ENCODE measurements at regions not wholly inside any gene's neighbourhood (a gene's known extent, or its start where the extent isn't known, plus 50 kb on each side); places are given as distances from the start of the nearest gene placed in this dataset.

DNA sequence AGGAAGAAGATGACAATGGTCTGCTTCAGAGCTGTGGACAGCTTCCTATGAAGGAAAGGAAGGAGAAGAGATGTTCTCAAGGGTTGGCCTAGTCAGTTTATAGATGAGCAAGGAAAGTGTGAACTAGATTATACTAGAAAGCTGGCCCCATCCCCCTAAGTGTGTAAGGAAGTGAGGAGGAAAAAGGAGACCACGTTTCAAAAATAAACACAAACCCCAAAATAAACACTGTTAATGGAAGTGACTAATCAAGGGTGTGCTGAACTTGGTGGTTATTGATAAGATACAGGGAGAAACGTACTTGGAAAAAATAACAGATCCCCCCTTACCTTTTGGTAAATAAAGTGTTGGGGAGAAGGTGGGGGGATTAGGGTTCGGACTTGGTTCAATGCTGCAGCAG lies 267.1 kb downstream of the SOX9 start:
- H3K27ac ChIP-seq (ENCODE audit: low read depth in 1 of 2, low read length in 2 of 2): no peak overlapping the region
- WGBS: 58% methylated on average over 3 of the region's 3 CpGs
- TF ChIP-seq FOXA2 (IDR thresholded peaks at IDR 0.05) (no peak), HNF4G (IDR thresholded peaks at IDR 0.05) (no peak), TAF1 (conservative IDR thresholded peaks at IDR 0.05) (no peak), NR2F2 (IDR thresholded peaks at IDR 0.05) (no peak), HNF4A (conservative IDR thresholded peaks at IDR 0.05) (no peak), EGR1 (IDR thresholded peaks at IDR 0.05; ENCODE audit: low read depth in 2 of 2) (no peak)
- TF ChIP-seq, protein P1, sequence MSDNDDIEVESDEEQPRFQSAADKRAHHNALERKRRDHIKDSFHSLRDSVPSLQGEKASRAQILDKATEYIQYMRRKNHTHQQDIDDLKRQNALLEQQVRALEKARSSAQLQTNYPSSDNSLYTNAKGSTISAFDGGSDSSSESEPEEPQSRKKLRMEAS (IDR thresholded peaks at IDR 0.05): no peak
- TF ChIP-seq, protein P2, sequence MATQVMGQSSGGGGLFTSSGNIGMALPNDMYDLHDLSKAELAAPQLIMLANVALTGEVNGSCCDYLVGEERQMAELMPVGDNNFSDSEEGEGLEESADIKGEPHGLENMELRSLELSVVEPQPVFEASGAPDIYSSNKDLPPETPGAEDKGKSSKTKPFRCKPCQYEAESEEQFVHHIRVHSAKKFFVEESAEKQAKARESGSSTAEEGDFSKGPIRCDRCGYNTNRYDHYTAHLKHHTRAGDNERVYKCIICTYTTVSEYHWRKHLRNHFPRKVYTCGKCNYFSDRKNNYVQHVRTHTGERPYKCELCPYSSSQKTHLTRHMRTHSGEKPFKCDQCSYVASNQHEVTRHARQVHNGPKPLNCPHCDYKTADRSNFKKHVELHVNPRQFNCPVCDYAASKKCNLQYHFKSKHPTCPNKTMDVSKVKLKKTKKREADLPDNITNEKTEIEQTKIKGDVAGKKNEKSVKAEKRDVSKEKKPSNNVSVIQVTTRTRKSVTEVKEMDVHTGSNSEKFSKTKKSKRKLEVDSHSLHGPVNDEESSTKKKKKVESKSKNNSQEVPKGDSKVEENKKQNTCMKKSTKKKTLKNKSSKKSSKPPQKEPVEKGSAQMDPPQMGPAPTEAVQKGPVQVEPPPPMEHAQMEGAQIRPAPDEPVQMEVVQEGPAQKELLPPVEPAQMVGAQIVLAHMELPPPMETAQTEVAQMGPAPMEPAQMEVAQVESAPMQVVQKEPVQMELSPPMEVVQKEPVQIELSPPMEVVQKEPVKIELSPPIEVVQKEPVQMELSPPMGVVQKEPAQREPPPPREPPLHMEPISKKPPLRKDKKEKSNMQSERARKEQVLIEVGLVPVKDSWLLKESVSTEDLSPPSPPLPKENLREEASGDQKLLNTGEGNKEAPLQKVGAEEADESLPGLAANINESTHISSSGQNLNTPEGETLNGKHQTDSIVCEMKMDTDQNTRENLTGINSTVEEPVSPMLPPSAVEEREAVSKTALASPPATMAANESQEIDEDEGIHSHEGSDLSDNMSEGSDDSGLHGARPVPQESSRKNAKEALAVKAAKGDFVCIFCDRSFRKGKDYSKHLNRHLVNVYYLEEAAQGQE (IDR thresholded peaks at IDR 0.05): no peak

DNA sequence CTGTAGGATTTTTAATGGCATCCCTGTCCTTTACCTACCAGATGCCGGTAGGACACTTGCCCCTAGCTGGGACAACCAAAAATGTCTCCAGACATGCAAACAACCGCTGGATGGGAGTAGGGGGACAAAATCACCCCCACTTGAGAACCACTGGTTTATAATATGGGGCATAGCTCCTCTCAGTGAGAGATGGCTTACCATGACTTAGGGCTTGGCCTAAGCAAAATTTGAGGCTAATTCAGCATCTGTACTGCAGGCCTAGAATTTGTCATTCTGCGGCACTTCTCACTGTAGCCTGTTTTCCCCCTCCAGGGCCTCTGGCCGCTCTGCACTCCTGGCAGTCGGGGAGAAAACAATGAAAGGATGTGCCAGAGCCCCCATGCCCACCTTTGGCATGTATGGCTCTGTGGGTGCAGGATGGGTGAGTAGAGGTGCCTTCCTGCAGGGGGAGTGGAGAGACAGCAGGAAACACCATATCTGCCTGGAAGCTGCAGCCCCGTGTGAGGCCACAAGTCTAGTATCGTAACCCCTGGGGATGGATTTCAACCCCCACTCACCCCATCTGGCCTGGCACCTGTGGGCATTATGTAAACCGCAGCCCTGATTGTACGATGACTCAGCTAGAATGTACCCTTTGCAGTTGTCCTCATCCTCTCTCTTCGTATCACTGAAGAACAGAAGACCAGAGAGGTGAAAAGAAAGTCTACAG lies 268.1 kb downstream of the SOX9 start:
- 80% methylated on average over 10 of the region's 10 CpGs for WGBS
- Histone ChIP-seq H3K9ac (ENCODE audit: low read depth in 1 of 2, low read length in 2 of 2) (no peak overlapping the region), H3K4me3 (ENCODE audit: low read depth in 1 of 3, low read length in 3 of 3) (no peak overlapping the region), H3K27ac (ENCODE audit: low read depth in 1 of 2, low read length in 2 of 2) (no peak overlapping the region), H3K4me1 (ENCODE audit: control insufficient read depth in 4 of 4, insufficient read depth in 4 of 4, low read length in 3 of 4) (no peaks in the 10 kb centered on the region), H3K9me3 (ENCODE audit: control insufficient read depth in 4 of 4, low read length in 3 of 4) (no peaks in the 10 kb centered on the region), H3K36me3 (ENCODE audit: control insufficient read depth in 4 of 4, insufficient read depth in 3 of 4, low read depth in 1 of 4, low read length in 3 of 4) (no peaks in the 10 kb centered on the region), H3K27me3 (ENCODE audit: control insufficient read depth in 4 of 4, insufficient read depth in 4 of 4, low read length in 3 of 4) (no peaks in the 10 kb centered on the region)
- no peak for DNase-seq (ENCODE audit: low spot score)
- TF ChIP-seq, protein P2 (IDR thresholded peaks at IDR 0.05): no peak
- TF ChIP-seq, protein P3, sequence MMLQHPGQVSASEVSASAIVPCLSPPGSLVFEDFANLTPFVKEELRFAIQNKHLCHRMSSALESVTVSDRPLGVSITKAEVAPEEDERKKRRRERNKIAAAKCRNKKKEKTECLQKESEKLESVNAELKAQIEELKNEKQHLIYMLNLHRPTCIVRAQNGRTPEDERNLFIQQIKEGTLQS (IDR thresholded peaks at IDR 0.05): no peak
- TF ChIP-seq, protein P4, sequence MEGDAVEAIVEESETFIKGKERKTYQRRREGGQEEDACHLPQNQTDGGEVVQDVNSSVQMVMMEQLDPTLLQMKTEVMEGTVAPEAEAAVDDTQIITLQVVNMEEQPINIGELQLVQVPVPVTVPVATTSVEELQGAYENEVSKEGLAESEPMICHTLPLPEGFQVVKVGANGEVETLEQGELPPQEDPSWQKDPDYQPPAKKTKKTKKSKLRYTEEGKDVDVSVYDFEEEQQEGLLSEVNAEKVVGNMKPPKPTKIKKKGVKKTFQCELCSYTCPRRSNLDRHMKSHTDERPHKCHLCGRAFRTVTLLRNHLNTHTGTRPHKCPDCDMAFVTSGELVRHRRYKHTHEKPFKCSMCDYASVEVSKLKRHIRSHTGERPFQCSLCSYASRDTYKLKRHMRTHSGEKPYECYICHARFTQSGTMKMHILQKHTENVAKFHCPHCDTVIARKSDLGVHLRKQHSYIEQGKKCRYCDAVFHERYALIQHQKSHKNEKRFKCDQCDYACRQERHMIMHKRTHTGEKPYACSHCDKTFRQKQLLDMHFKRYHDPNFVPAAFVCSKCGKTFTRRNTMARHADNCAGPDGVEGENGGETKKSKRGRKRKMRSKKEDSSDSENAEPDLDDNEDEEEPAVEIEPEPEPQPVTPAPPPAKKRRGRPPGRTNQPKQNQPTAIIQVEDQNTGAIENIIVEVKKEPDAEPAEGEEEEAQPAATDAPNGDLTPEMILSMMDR (IDR thresholded peaks at IDR 0.05; ENCODE audit: low read depth, low read length, missing input control): no peak
- no peak for TF ChIP-seq RAD21 (IDR thresholded peaks at IDR 0.05)
- TF ChIP-seq, protein P1 (IDR thresholded peaks at IDR 0.05): no peak
- no peak for TF ChIP-seq TAF1 (conservative IDR thresholded peaks at IDR 0.05)
- no peak for TF ChIP-seq FOXA1 (IDR thresholded peaks at IDR 0.05)
- TF ChIP-seq RXRA (IDR thresholded peaks at IDR 0.05): no peak
- no peak for TF ChIP-seq HNF4A (conservative IDR thresholded peaks at IDR 0.05)
- TF ChIP-seq, protein P5, sequence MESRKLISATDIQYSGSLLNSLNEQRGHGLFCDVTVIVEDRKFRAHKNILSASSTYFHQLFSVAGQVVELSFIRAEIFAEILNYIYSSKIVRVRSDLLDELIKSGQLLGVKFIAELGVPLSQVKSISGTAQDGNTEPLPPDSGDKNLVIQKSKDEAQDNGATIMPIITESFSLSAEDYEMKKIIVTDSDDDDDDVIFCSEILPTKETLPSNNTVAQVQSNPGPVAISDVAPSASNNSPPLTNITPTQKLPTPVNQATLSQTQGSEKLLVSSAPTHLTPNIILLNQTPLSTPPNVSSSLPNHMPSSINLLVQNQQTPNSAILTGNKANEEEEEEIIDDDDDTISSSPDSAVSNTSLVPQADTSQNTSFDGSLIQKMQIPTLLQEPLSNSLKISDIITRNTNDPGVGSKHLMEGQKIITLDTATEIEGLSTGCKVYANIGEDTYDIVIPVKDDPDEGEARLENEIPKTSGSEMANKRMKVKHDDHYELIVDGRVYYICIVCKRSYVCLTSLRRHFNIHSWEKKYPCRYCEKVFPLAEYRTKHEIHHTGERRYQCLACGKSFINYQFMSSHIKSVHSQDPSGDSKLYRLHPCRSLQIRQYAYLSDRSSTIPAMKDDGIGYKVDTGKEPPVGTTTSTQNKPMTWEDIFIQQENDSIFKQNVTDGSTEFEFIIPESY (IDR thresholded peaks at IDR 0.05): no peak
- TF ChIP-seq EGR1 (IDR thresholded peaks at IDR 0.05; ENCODE audit: low read depth in 2 of 2): no peak
- TF ChIP-seq NR2F2 (IDR thresholded peaks at IDR 0.05): no peak

More for the DNA sequence above, 267.1 kb downstream of the SOX9 start:
- Histone ChIP-seq H3K9me3 (ENCODE audit: control insufficient read depth in 4 of 4, low read length in 3 of 4) (no peaks in the 10 kb centered on the region), H3K4me1 (ENCODE audit: control insufficient read depth in 4 of 4, insufficient read depth in 4 of 4, low read length in 3 of 4) (no peaks in the 10 kb centered on the region), H3K27me3 (ENCODE audit: control insufficient read depth in 4 of 4, insufficient read depth in 4 of 4, low read length in 3 of 4) (no peaks in the 10 kb centered on the region), H3K36me3 (ENCODE audit: control insufficient read depth in 4 of 4, insufficient read depth in 3 of 4, low read depth in 1 of 4, low read length in 3 of 4) (no peaks in the 10 kb centered on the region), H3K9ac (ENCODE audit: low read depth in 1 of 2, low read length in 2 of 2) (no peak overlapping the region), H3K4me3 (ENCODE audit: low read depth in 1 of 3, low read length in 3 of 3) (no peak overlapping the region)
- DNase-seq (ENCODE audit: low spot score): no peak

Measured in liver (tissue), 8 donors.